GM19397 (cell line): ENCODE measurements at regions not wholly inside any gene's neighbourhood (a gene's known extent, or its start where the extent isn't known, plus 50 kb on each side); places are given as distances from the start of the nearest gene placed in this dataset.
"Not testable (repeated sequence)": the region's sequence is repeated elsewhere in the genome, so short reads cannot be mapped to it uniquely, and the experiment has no call there.

Experiments used
- ATAC-seq: cut with Tn5 transposase; IDR thresholded peaks from one replicate; pipeline ENCODE4 v1.9.1; 2021; ENCODE audit warnings: mild to moderate bottlenecking, moderate library complexity; ENCODE audit not compliant: unreplicated experiment

DNA sequence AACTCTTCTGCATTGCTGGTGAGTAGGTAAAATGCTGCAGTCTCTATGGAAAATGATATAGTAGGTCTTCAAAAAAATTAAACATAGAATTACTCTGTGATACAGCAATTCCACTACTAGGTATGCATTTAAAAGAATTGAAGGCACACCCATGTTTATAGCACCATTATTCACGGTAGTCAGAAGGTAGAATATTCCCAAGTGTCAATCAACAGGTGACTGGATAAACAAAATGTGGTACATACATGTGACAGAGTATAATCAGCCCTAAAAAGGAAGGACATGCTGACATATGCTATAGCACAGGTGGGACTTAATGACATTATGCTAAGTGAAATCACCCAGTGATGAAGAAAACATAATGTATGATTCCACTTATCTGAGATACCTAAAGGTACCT, 123.3 kb downstream of the CCER1 start:
- no peak for ATAC-seq

DNA sequence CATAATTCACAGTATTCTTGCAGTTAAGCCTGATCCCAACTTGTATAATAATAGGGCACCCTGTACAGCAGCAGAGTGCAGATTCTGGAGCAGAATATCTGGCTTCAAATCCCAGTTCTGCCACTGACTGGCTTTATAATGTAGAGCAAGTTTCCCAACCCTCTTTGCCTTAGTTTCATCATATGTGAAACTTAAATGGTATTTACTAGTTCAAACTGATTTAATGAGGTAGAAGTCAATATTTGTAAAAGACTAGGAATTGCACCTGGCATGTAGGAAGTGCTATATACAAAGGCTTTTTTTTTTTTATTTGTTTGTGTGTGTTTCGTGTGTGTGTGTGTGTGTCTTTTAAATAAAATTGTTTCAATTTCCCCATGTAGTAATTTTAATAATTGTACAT, 125.9 kb downstream of the CCER1 start:
- ATAC-seq: no peak

DNA sequence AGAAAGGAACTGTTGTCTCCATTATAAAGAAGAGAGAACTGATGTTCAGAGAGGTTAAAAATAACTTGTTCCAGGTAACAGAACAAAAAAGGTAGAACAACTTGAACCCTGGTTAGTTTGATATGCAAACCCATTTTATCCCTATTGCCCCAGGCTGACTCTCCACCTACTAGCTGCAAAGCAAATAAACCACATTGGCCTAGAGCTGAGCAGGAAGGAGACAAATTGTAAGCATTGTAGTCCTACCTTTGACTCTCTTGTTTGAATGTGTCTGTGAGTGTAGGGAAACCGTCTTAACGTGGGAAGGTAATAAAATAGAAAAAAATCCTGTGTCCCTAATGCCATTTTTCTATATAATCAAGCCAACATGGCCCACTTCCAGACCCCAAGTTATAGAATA, 126.4 kb downstream of the CCER1 start:
- ATAC-seq: no peak

DNA sequence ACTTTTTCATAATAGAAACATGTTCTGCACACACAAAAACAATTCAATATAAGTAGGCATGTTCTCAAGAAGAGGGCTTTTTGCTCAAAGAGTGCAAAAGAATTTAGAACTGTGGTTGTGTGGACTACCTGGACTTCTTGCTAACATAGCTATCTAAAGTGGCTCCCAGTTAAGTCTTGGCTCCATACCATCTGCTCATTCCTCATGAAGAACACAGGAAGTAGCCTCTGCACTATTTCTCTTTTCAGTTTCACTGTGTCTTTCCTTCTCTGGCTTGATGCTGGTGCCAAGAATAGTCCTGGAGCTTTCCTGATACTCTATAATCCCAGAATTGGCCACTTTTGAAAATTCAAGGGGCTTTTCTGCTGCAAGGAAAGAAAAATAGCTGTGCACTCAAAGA, 127.4 kb downstream of the CCER1 start:
- no peak for ATAC-seq

DNA sequence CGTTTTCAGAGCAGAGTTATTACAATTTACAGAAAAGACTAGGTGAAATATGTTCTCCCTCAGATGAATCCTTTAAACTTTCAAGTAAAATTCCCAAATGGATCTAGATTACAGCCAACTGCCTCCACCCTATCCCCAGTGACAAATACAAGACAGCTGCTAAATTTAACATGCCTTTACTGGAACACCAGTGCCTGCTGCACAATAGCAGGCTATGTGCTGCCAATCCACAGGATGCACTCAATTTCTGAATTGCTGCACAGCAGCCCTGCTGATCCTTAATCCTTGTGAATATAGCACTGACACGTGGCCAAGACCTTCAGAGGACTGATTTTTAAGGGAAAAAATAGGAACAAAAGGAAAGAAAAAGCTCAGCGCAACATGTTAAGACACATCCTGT, 128.9 kb downstream of the CCER1 start:
- no peak for ATAC-seq

DNA sequence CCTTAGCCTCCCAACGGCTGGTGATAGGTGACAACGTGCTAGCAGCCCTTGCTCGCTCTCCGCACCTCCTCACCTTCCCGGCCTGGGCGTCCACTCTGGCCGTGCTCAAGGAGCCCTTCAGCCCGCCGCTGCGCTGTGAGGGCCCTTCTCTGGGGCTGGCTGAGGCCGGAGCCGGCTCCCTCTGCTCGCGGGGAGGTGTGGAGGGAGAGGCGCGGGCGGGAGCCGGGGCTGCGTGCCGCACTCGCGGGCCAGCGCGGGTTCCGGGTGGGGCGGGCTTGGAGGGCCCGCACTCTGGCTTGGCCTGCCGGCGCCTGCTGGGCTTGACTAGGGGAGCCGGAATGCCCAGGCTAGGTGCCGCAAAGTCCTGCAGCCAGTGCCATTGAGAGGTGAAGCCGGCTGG, 131.1 kb downstream of the CCER1 start:
- no peak for ATAC-seq

DNA sequence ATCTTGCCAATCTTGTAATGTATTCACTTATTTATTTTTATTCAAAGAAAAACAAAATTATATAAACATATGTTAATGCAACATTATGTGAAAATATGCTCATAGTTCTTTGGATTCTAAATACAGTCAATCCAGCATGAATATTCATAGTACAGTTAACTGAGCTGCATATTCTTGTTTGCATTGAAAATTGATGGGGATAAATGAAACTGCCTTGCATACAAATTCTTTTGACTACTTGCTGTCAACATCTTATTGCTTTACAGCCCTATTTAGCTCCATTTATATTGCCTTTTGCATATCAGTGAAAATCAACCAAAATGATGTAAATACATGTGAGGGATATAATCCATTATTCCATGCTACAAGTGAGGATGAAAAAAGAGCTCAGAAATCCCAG, 135.3 kb downstream of the CCER1 start:
- no peak for ATAC-seq

DNA sequence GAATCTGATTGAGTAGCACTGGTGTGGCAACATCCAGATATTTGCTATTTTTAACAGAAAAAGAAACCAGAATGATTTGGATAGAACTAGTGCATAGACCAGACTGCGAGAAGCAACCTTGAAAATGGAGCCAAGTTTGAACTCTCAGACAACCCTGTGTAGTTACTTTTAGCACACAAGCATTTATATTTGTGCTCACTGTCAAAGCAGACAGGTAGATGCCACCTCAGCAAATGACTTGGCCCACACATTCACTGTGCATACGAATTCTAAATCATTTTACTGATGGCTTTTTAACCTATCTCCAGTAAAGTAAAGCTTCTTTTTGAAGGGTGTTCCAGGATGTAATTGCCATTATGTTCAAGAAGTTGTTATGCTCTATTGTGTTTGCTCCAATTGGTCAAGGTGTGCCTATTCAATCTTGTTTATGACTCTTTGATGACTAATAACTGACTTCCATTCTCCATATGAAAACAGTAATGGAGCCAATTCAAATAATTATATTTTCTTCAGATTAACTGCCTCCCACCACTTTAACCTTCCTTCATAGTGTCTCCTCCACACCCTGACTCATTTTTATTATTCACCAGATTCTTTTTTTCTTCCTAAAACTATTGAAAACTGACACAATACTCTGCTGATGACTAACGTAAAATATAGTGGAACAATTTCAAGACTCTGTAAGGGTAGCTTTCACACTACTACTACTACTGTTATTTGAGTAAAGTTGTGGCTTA, 138.5 kb downstream of the CCER1 start:
- no peak for ATAC-seq

DNA sequence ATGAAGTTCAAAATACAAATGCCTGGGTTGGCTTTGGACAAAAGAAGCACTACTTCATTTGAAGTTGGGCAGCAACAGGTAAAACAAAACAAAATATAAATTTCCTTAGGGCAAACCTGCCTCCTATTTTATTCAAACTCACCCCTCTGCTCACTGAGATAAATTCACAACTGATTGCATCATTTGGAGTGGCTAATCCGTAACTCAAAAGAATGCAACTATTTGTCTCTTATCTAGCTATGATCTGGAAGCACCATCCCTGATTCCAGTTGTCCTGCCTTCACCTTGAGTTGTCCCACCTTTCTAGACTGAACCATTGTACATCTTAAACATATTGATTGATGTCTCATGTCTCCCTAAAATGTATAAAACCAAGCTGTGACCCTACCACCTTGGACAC, 145.0 kb downstream of the CCER1 start:
- ATAC-seq: no peak

DNA sequence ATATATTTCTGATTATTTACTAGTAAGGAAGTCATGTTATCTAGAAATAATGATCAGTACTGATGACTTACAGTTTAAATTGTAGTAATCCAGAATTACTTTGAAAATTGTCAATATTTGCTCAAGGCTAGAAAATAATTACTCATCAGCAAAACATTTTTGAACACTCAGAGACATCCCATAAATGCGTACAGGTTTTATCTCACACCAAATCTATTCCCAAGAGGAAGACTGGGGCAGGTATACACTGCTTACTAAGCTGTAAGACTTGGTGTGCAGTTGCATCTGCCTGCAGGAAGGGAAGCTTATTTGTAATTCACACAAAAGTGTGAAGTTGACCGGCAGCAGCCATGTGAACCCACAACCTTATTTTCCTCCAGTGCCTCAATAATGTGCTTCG, 146.4 kb downstream of the CCER1 start:
- no peak for ATAC-seq

DNA sequence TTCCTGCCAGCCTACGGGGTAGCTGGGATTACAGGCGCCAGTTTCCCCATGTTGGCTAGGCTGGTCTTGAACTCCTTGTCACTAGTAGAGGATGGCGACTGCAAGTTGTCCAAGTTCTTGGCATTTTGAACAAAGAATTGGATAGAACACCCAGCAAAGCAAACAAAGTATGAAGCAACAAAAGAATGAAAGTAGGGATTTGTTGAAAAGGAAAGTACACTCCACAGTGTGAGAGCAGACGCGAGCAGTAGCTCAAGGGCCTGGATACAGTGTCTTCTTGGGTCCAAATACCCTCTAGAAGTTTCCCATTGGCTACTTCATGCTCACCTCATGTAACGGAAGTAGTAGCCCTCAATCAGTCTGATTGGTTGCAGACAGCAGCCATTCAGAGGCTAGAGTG, 152.2 kb downstream of the CCER1 start:
- no peak for ATAC-seq

DNA sequence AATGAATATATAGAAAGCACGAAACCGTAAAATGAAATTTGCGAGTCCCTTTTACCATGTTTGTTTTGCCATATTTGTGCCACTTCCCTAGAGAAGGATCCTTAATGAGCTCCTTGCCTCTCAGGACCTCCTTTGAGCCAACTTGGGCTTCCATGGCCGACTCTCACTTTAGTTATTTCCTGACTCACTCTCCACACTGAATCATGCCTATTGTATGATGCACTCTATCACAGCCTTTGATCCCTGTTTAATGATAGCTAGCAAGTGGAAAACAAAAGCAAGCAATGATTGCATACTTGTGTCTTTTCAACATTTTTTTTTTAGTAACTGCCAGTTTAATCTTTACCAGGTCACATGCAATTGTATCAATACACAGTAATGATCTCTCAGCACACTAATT, 153.2 kb downstream of the CCER1 start:
- no peak for ATAC-seq

DNA sequence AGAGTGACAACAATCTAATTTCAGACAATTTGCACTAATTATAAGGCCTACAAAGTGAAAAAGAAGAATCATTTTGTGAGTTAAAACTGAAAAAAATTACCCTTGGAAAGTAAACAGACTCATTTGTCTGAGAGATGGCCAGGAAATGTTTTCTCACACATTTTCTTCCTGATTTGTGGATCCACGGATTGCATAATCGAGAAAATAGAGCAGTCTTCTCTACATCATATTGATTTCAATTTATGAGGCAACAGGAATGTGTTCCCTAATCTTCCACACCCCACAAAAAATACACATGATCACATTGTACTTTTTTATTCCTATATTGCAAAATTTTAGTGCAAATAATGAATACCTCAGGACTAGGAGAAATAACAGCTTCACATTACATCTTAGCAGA, 160.8 kb downstream of the CCER1 start:
- ATAC-seq: no peak

DNA sequence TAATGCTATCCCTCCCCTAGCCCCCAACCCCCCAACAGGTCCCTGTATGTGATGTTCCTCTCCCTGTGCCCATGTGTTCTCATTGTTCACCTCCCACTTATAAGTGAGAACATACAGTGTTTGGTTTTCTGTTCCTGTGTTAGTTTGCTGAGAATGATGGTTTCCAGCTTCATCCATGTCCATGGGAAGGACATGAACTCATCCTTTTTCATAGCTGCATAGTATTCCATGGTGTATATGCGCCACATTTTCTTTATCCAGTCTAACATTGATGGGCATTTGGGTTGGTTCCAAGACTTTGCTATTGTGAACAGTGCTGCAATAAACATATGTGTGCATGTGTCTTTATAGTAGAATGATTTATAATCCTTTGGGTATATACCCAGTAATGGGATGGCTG, 162.3 kb downstream of the CCER1 start:
- ATAC-seq: not testable (repeated sequence)

DNA sequence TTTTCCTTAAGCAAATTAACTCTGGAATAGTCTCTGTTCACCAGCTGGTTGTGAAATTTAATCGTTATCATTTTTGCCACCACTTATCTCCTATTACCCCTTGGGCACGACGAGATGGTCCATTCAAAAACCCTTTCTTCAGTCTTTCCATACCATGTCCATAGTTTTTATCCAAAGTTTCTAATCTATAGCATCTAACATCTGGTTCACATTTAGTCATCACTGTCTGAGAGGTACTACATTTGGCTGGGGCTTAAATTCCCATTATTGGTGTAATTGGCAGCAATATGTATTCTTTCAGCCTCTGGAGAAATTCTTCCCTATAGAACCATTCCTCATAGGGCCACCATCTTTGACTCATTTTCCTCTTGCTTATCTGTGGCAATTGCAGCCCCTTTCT, 163.5 kb downstream of the CCER1 start:
- ATAC-seq: no peak

DNA sequence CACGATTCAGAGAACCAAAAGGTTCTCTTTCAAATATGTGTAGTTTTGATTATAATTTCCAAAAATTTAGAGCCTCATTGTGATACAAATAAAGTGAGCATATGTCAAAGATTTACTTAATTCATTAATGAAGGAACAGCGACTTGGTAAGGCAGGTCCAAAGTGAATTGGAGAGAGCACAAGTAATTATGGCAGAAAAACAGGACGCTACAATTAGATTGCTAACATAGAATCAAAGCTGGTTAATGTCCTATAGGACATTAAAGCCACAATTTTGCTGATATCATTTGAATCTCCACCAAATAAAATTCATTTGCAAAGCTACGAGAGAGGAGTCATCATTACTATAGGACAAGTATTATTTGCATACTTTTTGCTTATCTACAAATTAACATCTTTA, 164.2 kb downstream of the CCER1 start:
- ATAC-seq: no peak

DNA sequence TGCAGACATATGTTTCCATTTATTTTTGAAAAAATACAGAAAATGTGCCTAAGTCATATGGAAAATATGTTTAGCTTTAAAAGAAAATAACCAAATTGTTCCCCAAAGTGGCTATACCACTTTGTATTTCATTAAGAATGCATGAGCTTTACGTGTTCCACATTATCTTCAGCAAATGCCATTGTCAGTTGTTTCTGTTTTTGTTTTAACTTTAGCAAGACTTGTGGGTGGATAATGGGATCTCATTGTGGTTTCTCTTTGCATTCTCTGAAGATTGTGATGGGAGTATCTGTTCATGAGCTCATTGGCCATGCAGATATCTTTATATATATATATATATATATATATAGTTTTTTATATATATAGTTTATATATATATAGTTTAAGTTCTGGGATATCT, 181.5 kb downstream of the CCER1 start:
- no peak for ATAC-seq

DNA sequence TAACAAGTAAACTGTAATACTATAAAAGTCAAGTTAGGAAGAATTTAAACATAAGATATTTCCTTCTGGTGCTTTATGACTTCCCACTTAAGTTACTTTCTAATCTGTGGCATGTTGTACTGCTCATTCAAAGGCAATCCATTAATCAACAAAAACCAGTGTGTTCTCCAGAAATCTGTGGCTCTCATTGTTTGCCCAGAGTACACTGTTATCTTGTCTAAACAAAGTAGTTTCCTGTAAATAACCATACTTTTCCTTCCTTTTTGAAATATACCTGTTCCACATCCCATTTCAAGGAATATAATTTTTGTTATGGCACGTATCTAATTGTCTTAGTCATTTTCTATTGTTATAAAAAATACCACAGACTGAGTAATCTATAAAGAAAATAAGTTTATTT, 184.1 kb downstream of the CCER1 start:
- no peak for ATAC-seq

DNA sequence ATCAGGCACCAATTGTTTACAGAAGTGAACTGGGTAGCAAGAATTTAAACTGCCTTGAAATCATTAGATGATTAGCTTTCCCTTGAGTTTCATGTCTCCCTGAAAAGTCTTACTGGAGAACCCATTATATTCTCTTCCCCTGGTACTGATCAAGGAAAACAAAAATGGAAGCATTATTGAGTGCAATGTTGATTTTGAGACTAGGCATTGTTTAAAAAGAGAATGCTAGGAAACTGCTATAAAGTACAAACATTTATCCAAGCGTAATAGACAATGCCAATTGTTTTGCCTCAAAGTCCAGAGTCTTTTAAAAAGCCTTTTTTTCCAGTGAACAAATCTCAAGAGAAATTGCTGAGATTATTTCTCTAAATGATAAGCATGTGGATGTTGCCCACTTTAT, 197.0 kb downstream of the CCER1 start:
- no peak for ATAC-seq

DNA sequence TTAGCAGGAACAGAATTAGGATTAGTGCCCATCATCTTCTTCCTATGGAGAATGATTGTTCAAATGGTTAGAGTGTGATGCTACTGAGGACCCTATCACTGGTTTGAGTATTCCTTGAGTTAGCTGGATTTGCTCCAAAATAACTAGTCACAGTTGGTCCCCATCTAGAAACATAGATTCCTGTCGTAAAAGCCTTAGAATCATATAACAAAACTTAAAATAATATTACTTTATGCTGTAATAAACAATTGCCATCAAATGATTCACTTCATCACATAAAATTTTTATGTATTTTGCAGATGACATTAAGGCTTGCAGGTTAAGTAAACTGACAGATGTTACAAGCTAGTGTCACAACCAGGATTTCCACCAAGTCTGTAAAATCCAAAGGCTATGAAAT, 209.8 kb downstream of the CCER1 start:
- no peak for ATAC-seq

DNA sequence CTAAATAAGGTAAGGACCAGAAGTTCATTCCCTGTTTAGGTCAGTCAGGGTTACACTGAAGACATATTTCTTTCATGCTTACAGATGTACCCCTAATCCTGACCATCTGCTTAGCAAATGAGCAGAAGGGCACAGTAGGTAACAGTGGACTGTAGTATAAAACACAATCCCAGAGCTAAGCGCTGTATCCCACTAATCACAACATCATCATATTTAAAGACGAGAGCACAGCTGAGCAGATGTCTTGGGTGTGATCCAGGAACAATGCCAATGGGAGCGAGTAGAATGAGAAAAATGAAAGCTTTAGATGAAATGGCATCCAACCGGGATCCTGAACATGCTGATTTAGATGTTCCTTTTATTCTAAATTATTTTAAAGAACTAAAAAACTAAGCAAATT, 213.4 kb downstream of the CCER1 start:
- ATAC-seq: no peak

DNA sequence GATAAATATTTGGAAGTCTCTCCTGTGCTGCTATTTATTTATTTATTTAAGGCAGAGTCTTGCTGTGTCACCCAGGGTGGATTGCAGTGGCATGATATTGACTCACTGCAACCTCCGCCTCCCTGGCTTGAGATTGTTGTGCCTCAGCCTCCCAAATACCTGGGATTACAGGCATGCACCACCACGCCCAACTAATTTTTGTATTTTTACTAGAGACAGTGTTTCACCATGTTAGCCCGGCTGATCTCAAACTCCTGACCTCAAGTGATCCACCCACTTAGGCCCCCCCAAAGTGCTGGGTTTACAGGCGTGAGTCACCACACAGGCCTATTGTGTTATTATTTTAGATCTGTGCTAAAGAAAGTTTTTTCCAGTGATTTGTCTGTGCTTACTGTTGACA, 225.2 kb downstream of the CCER1 start:
- no peak for ATAC-seq

DNA sequence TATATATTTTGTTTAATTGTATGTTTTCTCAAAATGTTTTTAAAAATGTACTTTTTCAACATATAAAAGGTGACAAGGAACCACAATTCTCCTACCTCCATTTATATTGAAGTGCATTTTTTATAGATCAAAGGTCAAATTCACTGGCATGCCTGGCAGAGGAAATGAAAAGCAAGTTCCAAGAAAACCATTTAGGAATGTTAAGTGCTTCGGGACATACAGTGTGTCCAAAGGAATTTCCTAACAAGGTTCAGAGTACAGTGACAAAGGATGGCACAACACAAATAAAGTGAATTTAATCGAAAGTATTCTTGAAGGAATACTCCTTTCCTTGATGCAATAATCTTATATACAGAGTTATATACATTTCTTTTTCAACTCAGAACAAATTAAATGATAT, 242.3 kb downstream of the CCER1 start:
- ATAC-seq: no peak
